NB4 (cell line): ENCODE measurements at regions not wholly inside any gene's neighbourhood (a gene's known extent, or its start where the extent isn't known, plus 50 kb on each side); places are given as distances from the start of the nearest gene placed in this dataset.

ENCODE experiments used
- DNase-seq: peaks from one replicate; pipeline ENCODE4 v3.0.0; 2010; ENCODE audit warnings: low read depth
- H3K4me3 ChIP-seq: one replicate; pipeline ENCODE4 v1.5.1; 2011; ENCODE audit warnings: mild to moderate bottlenecking, low read depth, low read length, moderate library complexity
- MYC ChIP-seq: IDR thresholded peaks from 2 replicates; pipeline ENCODE4 v1.6.1; 2011; ENCODE audit warnings: low read depth, low read length
- POLR2A ChIP-seq: IDR thresholded peaks from 2 replicates; pipeline ENCODE4 v1.6.1; 2011; ENCODE audit warnings: mild to moderate bottlenecking; ENCODE audit not compliant: insufficient read length; ENCODE audit errors: extremely low read depth
- TF ChIP-seq, protein P1 (sequence below): IDR thresholded peaks from 2 replicates; pipeline ENCODE4 v1.6.1; 2011; ENCODE audit warnings: low read depth, low read length
- TF ChIP-seq, protein P2 (sequence below): IDR thresholded peaks from one replicate; pipeline ENCODE4 v1.5.1; 2012; ENCODE audit warnings: low read depth, low read length

- H3K4me3 ChIP-seq: no peak overlapping the region
- TF ChIP-seq MYC (no peak), POLR2A (no peak)
- TF ChIP-seq, protein P1, sequence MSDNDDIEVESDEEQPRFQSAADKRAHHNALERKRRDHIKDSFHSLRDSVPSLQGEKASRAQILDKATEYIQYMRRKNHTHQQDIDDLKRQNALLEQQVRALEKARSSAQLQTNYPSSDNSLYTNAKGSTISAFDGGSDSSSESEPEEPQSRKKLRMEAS: no peak
- TF ChIP-seq, protein P2, sequence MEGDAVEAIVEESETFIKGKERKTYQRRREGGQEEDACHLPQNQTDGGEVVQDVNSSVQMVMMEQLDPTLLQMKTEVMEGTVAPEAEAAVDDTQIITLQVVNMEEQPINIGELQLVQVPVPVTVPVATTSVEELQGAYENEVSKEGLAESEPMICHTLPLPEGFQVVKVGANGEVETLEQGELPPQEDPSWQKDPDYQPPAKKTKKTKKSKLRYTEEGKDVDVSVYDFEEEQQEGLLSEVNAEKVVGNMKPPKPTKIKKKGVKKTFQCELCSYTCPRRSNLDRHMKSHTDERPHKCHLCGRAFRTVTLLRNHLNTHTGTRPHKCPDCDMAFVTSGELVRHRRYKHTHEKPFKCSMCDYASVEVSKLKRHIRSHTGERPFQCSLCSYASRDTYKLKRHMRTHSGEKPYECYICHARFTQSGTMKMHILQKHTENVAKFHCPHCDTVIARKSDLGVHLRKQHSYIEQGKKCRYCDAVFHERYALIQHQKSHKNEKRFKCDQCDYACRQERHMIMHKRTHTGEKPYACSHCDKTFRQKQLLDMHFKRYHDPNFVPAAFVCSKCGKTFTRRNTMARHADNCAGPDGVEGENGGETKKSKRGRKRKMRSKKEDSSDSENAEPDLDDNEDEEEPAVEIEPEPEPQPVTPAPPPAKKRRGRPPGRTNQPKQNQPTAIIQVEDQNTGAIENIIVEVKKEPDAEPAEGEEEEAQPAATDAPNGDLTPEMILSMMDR: no peak
- DNase-seq: no peak
Measured at GRCh38 chr1:217052196-217052595, 329.0 kb upstream of the ESRRG start.

GRCh38 chr1:217049721-217050120 lies 326.5 kb upstream of the ESRRG start:
- DNase-seq: no peak
- TF ChIP-seq POLR2A (no peak), MYC (no peak)
- TF ChIP-seq, protein P2: no peak
- TF ChIP-seq, protein P1: no peak
- H3K4me3 ChIP-seq: no peak overlapping the region

GRCh38 chr1:217049081-217049480 lies 325.9 kb upstream of the ESRRG start:
- no peak for DNase-seq
- no peak overlapping the region for H3K4me3 ChIP-seq
- TF ChIP-seq MYC (no peak), POLR2A (no peak)
- TF ChIP-seq, protein P2: no peak
- TF ChIP-seq, protein P1: no peak

DNA sequence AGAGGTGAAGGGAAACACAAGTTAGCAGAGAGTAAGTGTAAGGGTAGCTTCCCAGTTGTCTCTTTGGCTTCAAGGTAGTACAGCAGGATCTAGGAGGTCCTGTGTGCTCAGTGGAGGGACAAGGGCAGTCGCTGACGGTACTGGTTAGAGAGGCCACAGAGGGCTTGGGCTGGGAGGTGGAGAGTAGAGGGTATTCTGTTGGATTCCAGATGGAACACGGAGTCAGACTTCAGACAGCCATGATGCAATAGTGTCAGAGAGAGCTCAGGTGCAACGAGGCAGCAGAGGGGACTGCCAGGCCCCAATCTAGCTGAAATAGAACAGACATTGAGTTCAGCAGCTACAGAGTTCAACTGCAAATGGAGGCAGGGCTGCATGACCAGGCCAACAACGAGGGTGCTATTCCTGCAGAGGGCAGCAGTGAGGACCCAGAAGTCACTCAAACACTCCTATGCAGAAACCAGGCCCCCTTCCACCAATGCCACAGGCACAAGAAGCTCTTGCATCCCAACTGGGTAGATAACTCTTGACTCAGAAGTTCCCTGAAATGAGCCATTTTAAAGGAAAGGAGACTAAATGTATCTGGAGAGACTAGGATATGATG lies 325.0 kb upstream of the ESRRG start:
- TF ChIP-seq, protein P1: no peak
- TF ChIP-seq MYC (no peak), POLR2A (no peak)
- TF ChIP-seq, protein P2: peak; percentile 40
- peak; percentile 35 for DNase-seq
- H3K4me3 ChIP-seq: no peak overlapping the region

GRCh38 chr1:217040711-217041455 lies 317.7 kb upstream of the ESRRG start:
- no peak overlapping the region for H3K4me3 ChIP-seq
- no peak for DNase-seq
- TF ChIP-seq POLR2A (no peak), MYC (no peak)
- TF ChIP-seq, protein P2: no peak
- TF ChIP-seq, protein P1: no peak
